Superior temporal gyrus (tissue), 1 donor: ENCODE measurements at regions not wholly inside any gene's neighbourhood (a gene's known extent, or its start where the extent isn't known, plus 50 kb on each side); places are given as distances from the start of the nearest gene placed in this dataset.
A peak's percentile ranks its signal among the peaks of the same experiment; 100 is the strongest.
"Not testable (repeated sequence)": the region's sequence is repeated elsewhere in the genome, so short reads cannot be mapped to it uniquely, and the experiment has no call there.

ENCODE experiments used
- DNase-seq: peaks from one replicate; pipeline ENCODE4 v3.0.0-alpha.2; 2016; ENCODE audit errors: extremely low spot score

GRCh38 chr2:220687231-220687843, 884.8 kb downstream of the EPHA4 start:
- DNase-seq, result peak; percentile 85

DNA sequence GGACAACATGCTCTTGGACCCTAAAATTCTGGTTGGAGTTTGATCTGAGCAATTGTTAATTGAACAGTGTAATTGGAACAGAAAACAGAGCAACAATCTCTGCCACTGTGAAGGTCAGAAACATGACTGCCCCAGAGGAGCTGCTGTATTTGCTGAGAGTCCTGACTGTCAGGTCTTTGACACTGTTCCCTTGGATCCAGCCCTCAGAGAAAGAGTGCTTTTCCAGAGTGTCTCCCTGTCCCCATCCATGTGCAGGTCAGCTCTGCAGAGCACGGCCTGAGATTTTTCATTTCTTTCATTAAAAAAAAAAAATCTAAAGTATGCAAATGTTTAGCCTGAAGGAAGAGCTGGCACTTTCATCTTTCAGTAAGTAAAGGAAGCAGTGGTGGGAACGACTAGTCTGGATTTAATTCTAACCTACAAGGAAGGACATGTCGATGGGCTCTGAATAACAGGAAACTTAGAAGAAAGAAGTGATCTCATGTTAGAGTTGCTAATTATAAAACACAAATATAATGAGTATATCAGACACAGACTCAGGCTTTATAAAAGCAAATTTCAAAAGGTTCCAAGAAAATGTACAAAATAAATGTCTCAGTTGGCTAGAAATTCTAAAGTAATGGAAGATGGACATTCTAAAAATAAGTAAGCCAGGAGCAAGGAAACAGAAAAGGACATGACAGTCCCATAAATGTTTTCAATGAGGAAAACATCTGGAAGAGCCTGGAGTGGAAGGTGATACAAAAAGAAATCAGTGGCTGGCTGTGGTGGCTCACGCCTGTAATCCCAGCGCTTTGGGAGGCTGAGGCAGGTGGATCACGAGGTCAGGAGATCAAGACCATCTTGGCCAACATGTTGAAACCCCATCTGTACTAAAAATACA, 876.5 kb downstream of the EPHA4 start:
- no peak for DNase-seq

GRCh38 chr2:220696280-220696669, 875.8 kb downstream of the EPHA4 start:
- no peak for DNase-seq

- no peak for DNase-seq
These were observed 875.1 kb downstream of the EPHA4 start for GRCh38 chr2:220697011-220697410.

DNA sequence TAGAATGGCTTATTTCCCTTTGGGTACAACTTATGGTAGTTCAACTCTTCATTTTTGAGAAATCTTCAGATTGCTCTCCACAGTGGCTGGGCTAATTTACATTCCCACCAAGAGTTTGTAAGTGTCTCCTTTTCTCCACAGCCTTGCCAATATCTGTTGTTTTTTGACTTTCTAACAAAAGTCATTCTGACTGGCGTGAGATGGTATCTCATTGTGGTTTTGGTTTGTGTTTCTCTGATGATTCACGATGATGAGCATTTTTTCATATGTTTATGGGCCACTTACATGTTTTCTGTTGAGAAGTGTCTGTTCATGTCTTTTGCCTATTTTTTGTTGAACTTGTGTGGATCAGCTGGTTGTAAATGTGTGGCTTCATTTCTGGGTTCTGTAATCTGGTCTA, 871.0 kb downstream of the EPHA4 start:
- DNase-seq, result no peak

DNA sequence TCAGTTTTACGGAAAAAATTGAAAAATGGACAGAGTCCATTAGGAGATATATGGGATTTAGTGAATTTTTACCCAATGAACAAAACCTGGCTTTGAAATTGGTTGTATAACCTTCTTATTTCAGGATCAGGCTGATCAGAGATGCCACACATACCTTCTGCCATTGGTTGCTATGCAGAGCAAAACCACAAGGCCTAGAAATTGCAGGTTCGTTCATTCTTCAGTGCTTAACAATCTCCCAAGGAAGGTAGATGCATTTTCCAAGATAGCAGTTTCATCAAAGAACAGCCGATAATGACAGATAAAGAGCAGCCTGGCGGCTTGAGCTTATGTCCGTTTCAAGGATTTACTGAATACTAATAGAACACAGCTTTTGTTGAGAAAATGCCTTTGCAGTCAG, 868.8 kb downstream of the EPHA4 start:
- no peak for DNase-seq

DNA sequence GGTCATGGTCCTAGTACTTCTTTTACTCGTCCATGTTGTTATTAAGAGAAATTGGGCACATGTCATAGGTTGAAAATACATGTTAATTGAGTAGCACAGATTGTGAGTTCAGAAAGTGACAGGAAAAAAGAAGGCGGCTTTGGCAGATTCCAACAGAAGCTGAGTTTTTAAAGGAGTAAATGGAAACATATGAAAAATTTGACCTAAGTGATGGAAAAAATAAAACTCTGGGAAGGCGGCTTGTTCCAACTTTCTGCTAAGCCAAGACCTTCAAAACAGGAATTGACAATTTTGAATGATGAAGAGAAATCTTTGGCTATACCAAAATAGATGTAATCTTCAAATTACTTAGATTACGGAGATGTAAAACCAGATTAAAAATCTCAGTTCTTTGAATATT, 868.0 kb downstream of the EPHA4 start:
- DNase-seq, result no peak

DNA sequence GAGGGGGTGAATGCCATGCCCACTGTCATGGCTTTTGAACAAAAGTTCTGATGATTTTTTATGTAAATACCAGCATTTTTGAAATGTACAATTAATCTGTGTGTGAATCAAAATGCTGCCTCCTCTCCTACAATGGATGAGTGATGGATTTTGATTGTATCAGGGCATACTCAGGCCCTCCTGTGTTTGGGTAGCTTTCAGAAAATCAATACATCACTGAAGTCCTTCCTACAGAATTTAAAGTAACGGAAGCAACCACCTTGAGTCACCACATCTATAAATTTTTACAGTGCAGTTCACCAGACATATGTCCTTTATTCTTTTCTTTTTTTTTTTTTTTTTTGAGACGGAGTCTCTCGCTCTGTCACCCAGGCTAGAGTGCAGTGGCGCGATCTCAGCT, 867.3 kb downstream of the EPHA4 start:
- DNase-seq, result no peak

DNA sequence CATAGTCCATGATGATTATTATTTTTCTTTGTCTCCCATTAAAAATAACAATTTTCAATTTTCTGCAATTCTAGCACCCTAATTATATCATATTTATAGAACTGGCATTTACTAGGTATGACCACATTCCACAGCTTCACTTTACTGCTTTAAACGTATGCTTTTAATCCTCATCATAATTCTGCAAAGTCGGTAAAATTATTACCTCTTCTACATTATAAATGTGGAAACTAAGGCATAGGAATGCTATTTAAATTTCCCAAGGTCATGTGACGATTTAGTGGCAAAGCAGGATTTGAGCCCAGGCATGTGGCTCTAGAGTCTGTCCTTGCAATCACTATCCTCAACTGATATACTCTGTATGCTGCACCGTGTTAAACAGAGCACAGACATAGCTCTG, 866.4 kb downstream of the EPHA4 start:
- DNase-seq, result no peak

GRCh38 chr2:220707261-220707660, 864.8 kb downstream of the EPHA4 start:
- DNase-seq, result no peak

DNA sequence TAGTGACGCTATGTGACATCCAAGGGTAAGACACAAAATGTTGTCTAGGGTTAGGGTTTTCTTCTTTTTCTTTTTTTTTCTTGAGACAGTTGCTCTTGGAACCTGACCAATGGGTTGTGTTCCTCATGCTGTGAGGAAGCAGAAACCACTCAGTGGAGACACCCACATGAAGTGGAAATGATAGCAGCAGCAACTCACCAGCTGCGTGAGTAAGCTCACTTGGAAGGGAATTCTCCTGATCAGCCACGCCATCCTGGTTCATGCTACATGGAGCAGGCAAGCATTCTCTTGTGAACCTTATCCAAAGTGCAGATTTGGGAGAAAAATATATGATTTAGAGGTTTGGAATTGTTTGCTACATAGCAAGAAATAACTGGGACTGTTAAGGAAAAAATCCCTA, 863.7 kb downstream of the EPHA4 start:
- DNase-seq, result peak; percentile 37

DNA sequence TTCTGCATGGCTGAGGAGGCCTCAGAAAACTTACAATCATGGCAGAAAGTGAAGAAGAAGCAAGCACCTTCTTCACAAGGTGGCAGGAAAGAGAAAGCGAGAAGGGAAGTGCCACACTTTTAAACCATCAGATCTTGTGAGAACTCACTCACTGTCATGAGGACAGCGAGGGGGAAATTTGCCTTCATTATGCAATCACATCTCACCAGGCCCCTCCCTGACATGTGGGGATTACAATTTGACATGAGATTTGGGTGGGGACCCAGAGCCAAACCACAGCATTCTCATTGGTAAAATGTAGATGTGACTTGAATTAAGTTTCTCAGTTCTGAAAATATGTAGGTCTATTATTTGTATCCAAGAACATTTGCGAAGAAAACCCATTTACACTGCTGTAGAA, 854.8 kb downstream of the EPHA4 start:
- DNase-seq, result no peak

DNA sequence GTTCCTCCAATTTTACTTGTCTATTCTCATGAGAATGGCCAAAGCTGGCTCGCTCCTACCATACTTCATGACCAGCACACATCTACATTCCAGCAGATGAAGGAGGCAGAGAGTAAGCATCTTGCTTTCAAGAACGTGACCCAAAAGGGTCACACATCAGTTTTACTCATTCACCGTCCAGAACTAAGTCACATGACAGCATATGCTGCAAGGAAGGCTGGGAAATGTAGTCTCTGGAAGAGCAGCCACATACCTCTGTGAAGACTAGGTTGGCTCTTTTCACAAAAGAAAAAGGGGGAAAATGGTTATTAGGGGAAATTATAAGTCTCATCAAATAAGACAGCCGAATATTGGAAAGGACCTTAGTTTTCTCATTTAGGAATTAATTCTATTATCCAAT, 835.3 kb downstream of the EPHA4 start:
- DNase-seq, result no peak

- DNase-seq, result no peak
These were observed 828.9 kb downstream of the EPHA4 start for GRCh38 chr2:220743203-220743602.

DNA sequence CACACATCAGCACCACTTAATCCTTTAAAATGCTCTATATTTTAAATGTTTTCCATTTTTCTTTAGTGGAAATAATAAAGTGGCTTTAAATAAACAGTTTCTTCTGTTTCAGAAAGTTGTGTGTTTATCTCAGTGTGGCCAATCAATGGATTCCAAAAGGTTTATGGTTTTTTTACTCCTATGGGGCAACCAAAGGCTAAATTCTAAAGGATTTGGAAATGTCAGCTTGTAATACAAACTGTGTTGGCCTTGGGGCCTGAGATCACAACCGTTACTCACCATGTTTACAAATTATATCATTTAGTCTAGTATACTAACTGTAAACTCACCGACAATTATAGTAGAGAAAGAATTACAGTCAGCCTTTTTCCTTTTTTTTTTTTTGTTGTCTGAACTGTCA, 827.2 kb downstream of the EPHA4 start:
- no peak for DNase-seq

DNA sequence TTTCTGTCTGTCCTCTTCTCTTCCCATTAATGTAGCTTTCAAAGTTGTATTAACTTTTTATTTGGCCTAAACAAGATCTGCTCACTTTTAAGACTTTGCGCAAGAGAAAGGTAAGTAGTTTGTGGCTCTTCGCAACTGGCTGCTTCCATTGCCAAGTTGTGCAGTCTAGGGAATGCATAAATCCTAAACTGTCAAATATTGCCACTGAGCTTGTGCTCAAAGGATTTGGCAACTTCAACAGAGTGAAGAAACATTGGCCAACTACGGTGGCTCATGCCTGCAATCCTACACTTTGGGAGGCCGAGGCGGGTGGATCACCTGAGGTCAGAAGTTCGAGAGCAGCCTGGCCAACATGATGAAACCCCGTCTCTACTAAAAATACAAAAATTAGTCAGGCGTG, 826.4 kb downstream of the EPHA4 start:
- DNase-seq, result no peak

DNA sequence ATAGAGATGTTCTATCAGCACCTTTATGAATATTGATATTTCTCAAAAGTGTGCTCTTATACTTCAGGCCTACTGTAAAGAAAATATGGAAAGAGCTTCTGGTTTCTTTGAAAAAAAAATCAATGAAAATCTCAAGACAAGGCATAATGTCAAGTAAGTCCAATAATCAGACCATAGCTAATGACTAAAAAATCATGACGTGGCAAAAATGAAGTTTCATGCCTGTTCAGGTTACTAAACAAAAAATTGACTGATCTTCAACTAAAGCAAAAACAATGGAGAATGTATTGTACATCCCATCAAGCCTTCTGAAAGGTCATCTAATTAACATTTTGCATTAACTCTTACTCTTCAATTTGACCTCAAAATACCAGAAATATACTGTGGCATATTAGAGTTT, 824.4 kb downstream of the EPHA4 start:
- no peak for DNase-seq

- DNase-seq, result no peak
These were observed 823.1 kb downstream of the EPHA4 start for GRCh38 chr2:220748875-220749479.

DNA sequence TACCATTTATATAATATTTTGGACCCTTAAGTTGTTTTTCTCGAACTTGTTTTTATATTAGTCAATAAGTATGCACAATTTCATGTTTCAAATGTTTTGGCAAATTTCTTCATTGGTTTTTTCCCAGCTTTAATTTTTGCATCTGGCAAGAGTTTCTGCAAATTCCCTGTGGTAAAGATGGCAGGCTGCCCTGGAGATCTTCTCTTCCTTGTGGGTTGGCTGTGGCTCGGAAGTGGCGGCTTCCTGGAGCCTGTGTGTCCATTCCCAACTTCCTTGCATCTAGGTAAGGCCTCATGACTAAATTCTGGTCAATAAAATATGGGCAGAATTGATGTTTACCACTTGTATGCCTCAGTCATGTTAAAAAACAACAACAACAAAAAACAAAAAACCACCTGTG, 818.6 kb downstream of the EPHA4 start:
- DNase-seq, result no peak

DNA sequence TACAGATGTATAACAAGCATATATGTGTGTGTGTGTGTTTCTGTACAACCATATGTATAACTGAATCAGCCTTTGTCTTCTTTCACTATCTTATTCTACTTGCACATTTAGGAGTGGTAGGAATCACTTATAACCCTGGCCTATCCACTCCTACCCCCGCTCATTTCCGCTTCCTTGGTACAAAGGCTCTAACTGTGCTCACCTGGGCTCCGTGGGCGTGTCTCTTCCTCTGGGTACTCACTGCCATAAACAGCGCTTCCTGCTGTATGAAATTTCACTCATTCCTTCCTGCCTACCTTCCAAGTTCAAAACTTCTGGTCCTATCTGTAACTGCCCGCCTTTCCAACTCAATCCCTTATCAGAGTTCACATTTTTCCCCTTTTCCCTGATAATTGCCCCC, 815.5 kb downstream of the EPHA4 start:
- DNase-seq, result no peak

- DNase-seq, result not testable (repeated sequence)
These were observed 813.7 kb downstream of the EPHA4 start for GRCh38 chr2:220758376-220758775.

- no peak for DNase-seq
These were observed 807.9 kb downstream of the EPHA4 start for GRCh38 chr2:220764171-220764570.
